GM12892 (cell line): ENCODE measurements at regions not wholly inside any gene's neighbourhood (a gene's known extent, or its start where the extent isn't known, plus 50 kb on each side); places are given as distances from the start of the nearest gene placed in this dataset.

Experiments
- DNase-seq: peaks from one replicate; pipeline ENCODE4 v3.0.0; 2011; ENCODE audit not compliant: insufficient read length
- FAIRE-seq: peaks from 2 replicates; lab custom pipeline; 2011; peaks lifted over from hg19 to GRCh38; lab: Jason Lieb, UNC
- POLR2A ChIP-seq: IDR thresholded peaks from 2 replicates; pipeline ENCODE4 v1.6.1; 2011; ENCODE audit warnings: low read depth, low read length, control low read depth
- POLR2AphosphoS5 ChIP-seq: IDR thresholded peaks from 2 replicates; pipeline ENCODE4 v1.6.1; 2011; ENCODE audit warnings: low read depth, low read length, control low read depth
- TAF1 ChIP-seq: IDR thresholded peaks from 2 replicates; pipeline ENCODE4 v1.6.1; 2011; ENCODE audit warnings: low read depth, mild to moderate bottlenecking, control low read depth, low read length, borderline replicate concordance

DNA sequence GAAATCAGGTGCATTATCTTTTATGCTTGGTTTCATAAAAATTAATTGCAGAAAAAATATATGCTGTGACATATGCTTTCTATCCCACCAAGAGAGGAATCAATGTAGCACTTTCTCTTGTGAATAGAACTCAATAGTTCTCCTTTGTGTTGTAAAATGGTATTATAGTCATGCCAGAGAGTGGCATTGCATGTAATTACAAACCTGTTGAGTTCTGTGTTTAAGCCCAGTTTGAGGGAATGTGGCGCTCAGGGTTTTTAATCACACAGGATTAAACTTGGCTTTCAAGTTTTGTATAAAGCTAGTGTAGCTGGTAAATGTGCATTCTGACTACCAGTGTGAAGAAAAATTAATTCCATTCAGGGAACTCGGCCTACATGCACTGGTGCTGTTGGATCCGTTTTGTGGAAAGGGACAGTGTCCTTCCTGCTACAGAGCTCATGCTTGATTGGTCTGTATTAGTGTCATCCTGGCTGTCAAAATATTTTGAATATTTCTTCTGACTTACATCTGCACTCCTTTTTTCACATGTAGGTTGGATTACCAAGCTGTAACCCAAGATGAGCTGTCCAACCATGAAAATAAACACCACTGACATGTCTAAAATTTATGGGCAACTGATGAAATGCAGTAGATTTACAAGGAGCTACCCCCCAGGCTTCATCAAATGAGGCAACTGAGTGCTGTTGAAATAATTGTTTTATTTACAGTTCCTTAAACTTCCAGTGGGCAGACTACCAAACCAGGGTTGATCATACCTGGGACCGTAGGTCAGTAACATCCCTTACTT is 80.3 kb downstream of the SLC4A3 start:
- FAIRE-seq (peak; percentile 9), DNase-seq (no peak)
- no peak for TF ChIP-seq TAF1
- no peak for TF ChIP-seq POLR2AphosphoS5
- TF ChIP-seq POLR2A = no peak

DNA sequence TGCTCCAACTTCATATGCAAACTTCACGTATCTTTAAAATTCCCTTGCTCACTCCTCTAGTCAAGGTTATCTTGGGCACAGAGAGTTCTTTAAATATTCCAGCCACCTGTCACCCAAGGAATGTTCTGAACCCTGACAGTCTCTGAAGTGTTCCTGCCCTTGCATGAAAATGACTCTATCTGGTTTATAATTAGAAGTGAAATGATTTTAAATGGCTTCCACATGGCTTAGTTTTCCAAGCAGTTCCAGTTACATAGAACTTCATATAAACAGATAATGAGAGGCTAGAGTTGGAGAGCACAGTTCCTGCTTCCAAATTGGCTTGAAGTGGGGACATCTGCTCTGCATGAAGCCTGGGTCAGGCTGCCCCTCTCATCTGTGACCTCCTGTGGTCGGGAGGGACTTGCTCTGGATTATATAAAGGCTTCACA is 81.9 kb downstream of the SLC4A3 start:
- FAIRE-seq (no peak), DNase-seq (no peak)
- TF ChIP-seq TAF1 = no peak
- TF ChIP-seq POLR2AphosphoS5 = no peak
- no peak for TF ChIP-seq POLR2A

DNA sequence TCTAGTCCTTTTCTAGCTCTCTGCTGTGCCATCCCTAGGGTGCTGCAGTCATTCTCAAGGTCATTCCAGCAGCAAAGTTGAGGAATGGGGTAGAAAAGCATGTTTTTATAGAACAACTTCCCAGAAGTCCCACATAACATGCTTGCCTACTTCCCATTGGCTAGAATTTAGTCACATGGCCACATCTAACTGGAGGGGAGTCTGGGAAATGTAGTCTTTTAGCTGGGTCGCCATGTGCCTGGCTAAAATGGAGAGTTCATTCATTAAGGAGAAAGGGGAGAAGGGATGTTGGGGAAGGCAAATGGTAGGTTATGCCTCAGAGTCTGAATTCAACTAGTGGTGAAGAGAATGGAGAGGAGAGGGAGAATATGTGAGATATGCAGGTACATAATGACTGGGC is 85.7 kb downstream of the SLC4A3 start:
- no peak for FAIRE-seq
- TF ChIP-seq TAF1 = no peak
- TF ChIP-seq POLR2AphosphoS5 = no peak
- TF ChIP-seq POLR2A = no peak
- no peak for DNase-seq

DNA sequence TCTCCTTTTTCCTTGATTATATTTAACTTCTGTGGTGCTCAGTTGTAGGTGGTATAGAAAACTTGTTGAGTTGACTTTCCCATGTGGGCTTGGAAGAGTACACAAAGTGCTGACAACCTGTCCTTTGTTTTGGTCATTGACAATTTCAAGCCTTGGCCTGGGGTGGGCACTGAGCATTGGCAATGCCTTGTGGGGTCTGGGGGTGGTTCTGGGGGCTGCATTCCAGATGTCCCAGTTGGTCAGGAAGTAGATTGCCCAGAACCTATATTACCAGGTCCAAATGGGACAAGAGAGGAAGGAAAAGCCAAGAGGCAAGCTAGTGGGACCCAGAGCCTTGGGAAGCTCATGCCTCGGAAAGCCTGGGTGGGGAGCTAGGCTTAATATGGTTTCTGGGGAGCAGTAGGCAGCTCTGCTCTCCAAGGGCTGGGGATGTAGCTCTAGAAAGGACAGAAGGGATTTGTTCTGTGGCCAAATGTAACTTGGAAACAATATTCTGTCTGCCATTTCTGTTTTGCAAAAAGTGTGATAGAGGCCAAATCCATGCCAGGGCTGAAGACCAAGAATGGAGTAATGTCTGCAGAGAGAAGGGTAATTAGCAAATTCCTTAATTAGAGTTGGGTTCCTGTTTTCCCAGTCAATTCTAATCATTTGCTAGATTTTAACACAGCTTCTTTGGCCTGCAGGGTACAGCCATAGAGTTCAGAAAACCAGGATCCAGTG is 87.4 kb downstream of the SLC4A3 start:
- FAIRE-seq (no peak), DNase-seq (no peak)
- TF ChIP-seq POLR2AphosphoS5 = no peak
- TF ChIP-seq POLR2A = no peak
- TF ChIP-seq TAF1 = no peak

DNA sequence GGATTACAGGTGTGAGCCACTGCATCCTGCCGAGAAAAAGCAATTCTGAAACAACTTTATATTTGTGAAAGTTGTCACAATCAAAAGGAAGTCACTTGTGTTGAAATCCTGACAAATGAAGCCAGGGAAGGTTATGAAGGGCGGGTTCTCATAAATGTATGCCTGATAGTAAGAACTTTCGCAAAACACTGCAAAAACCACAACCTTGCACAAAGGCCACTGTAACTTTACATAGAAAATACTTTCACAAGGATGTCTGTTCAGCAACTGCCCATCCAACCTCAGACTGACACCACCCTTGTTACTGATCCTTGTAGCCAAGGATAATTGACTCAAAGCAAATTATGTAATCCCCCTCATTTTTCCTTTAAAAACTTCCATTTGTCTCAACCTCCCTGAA is 90.6 kb downstream of the SLC4A3 start:
- DNase-seq = no peak
- TF ChIP-seq TAF1 = no peak
- no peak for FAIRE-seq

DNA sequence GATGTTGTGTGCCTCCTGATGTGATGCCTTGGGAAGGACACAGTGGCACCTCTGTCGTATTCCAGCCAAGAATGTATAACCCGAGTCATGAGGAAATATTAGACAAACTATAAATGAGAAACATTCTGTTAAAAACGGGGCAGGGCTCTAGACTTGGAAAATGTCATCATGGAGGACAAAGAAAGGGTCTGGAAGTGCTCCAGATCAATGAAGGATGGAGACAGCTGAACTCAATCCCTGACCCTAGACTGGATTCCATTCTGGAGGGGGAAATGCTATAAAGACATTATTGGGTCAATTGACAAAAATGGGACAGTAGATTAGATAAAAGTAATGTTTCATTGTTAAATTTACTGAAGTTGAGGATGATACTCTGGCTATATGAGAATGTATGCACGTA is 92.1 kb downstream of the SLC4A3 start:
- DNase-seq (no peak), FAIRE-seq (no peak)
- TF ChIP-seq POLR2A (no peak), TAF1 (no peak), POLR2AphosphoS5 (no peak)

DNA sequence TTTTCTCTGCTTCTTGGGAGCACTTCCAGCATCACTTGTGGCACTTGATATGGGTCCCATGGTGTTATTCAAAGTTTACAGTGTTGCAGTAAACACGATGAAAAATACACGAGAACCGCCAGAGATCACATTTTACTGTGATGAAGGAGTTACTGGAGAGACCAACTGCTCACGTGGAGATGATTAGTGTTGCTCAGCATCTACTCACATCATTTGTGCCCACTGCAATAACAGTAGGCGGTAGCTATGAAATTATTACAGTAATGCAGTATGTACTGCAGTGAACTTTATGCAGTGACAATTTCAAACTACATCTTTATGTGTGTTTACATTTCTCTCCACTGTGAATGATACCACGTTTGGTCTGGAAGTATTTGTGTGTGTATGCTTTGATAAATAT is 93.5 kb downstream of the SLC4A3 start:
- no peak for TF ChIP-seq TAF1
- no peak for TF ChIP-seq POLR2A
- no peak for TF ChIP-seq POLR2AphosphoS5
- DNase-seq (no peak), FAIRE-seq (no peak)

DNA sequence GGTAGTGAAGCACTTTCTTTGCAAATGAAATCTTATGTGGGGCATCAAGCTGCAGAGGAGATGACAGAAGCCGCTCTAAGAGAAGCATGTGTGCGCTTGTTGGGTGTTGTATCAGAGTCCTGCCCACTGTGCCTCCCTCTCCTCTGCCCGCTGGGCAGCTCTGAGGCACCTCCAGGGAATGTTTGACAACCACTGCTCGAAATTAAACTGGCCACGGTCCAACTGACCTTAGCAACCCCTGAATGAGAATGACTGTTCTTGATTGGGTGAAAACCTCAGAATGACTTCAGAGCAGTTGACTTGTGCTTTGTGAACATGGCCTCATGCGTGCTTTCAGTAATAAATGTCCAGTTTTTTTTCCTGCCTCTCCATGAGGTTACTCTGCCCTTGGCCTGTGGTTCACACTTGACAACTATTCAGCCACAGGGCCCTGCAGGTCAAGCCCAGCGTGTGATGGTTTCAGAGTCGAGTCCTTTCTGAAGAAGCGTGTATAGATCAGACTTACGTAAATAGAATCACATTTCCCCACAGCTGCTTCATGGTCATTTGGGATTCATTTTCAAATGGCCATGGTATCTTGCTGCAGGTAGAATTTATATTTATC is 94.9 kb downstream of the SLC4A3 start:
- FAIRE-seq = no peak
- DNase-seq = no peak
- TF ChIP-seq POLR2A (no peak), TAF1 (no peak), POLR2AphosphoS5 (no peak)

DNA sequence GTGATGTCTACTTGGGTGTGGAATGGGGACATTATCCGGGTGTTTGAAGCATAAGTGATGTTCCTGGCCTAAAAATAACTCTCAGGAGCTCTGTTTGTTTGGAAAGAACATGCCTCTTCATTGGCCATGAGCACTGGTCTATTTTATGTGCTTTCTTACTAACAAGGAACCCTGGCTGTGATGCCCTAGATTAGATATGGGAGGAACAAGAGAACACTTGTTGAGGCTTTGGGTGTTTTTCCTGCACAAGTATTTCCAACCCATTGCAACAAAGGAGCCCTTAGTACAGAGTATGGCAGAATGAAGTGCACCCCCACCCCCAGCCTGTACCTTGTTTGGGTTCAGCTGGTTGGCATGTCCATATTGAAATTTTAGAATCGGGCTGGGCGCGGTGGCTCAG is 95.9 kb downstream of the SLC4A3 start:
- FAIRE-seq = no peak
- DNase-seq = no peak
- TF ChIP-seq TAF1 = no peak
- TF ChIP-seq POLR2AphosphoS5 = no peak
- no peak for TF ChIP-seq POLR2A

DNA sequence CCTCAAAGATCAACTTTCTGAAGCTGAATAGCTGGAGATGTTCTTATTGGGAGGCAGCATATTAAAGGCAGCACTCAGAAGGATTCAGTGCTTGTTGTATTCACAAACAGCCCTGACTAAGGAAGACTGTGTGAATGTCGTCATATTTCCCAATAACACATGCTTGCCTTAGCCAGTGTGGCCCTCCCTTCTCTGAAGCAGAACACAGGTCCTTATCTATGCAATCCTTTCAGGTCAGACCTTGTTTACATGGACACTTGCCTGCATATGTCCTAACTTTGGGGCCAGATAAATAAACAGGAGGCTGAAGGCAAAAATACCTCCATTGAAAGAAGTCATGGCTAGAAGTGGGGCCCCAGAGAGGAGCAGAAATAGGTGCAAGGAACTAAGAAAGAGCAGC is 97.2 kb downstream of the SLC4A3 start:
- FAIRE-seq (no peak), DNase-seq (no peak)
- no peak for TF ChIP-seq POLR2AphosphoS5
- TF ChIP-seq TAF1 = no peak
- TF ChIP-seq POLR2A = no peak

DNA sequence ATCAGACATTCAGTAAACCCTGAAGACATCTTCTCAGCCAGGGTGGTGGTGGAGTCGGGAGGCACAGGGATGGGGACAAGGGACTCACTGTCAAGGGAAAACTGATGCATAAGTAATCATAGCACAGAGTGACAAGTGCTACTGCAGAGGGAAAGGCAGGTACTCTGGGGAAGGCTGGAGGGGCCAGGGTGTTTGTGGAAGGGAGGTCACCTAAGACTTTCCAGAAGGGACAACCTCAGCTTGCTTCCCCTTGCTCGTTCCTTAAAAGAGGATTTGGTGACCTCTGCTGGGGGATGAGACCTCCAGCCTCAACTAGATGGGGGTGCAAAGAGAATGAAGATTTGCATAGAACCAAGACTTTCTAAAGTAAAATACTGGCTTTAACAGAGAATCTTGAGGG is 99.5 kb downstream of the SLC4A3 start:
- FAIRE-seq (no peak), DNase-seq (no peak)
- no peak for TF ChIP-seq POLR2AphosphoS5
- TF ChIP-seq TAF1 = no peak
- TF ChIP-seq POLR2A = no peak
